ENCODE measurements at regions not wholly inside any gene's neighbourhood (a gene's known extent, or its start where the extent isn't known, plus 50 kb on each side); places are given as distances from the start of the nearest gene placed in this dataset.
A peak's percentile ranks its signal among the peaks of the same experiment; 100 is the strongest.

DNA sequence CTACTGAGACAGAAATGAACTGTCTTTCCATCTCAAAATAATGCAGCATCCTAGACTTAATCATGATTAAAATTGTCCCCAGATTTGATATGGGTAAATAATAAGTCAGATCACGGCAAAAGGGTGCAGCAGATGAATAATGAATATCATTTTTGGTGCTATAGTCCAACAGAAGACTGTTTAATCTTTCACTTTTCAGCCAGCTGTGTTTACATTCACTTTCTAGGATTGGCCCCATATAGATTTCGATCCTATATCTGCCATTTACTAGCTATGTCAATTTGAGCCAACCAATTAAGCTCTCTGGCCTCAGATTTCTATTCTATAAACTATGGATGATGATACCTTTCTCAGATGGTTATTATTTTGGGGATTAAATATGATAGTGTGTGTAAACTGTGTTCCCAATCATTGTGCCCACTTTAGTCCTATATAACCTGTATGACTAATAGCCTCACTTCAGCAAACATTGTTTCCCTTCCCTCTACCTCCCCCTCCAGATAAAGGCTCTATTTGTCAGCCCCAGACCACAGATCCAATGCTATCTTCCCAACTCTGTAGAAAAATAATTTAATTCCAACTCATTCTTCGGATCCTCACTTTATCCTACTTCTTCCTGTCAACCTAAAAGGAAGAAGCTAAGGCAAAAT lies 53.6 kb upstream of the NT5E start:
- DNase-seq, result no peak

GRCh38 chr6:85395746-85396145 lies 54.1 kb upstream of the NT5E start:
- DNase-seq, result no peak

- DNase-seq, result no peak
Observed at GRCh38 chr6:85394853-85395538, 54.9 kb upstream of the NT5E start.

GRCh38 chr6:85394199-85394598 lies 55.7 kb upstream of the NT5E start:
- DNase-seq, result no peak

GRCh38 chr6:85392379-85392778 lies 57.5 kb upstream of the NT5E start:
- no peak for DNase-seq

DNA sequence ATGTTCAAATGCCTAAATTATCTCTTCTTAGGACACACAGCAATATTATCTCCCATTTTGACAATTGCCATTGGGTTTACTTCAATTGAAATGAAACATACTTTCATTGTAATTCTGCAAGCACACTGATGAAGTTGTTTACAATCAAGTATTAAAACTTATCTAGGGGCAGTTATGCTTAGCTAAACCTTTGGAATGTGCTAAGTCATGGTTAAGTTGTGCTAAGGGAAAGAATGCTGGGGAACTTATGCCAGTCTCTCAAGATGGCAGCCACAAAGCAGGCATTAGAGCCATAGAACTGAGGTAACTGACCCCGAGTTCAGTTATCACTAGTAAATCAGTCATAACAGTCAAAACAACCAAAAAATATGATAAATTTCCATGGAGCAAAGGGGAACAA lies 59.1 kb upstream of the NT5E start:
- no peak for DNase-seq

GRCh38 chr6:85390105-85390728 lies 59.7 kb upstream of the NT5E start:
- DNase-seq, result no peak

GRCh38 chr6:85389151-85389797 lies 60.6 kb upstream of the NT5E start:
- DNase-seq, result no peak

DNA sequence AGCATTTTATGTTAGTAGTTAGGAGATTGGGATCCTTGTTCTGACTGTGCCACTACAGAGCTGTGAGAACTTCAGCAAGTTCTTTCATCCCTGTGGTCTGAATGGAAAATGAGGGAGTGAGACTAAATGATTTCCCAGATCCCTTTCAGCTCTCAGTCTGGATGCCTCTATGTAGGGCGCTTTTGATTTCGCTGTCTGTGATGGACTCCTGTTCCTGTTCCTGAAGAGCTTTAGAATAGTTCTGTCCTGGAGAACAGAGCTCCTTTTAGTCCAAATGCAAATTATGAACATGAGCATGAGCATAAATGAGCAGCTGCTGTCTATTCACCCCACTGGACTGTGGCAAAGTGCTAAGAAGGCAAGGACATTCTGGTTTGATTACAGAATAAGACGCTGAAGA lies 61.4 kb upstream of the NT5E start:
- DNase-seq, result no peak

GRCh38 chr6:85385636-85386315 lies 64.1 kb upstream of the NT5E start:
- DNase-seq, result no peak

- DNase-seq, result no peak
Observed at GRCh38 chr6:85383042-85383441, 66.8 kb upstream of the NT5E start.

DNA sequence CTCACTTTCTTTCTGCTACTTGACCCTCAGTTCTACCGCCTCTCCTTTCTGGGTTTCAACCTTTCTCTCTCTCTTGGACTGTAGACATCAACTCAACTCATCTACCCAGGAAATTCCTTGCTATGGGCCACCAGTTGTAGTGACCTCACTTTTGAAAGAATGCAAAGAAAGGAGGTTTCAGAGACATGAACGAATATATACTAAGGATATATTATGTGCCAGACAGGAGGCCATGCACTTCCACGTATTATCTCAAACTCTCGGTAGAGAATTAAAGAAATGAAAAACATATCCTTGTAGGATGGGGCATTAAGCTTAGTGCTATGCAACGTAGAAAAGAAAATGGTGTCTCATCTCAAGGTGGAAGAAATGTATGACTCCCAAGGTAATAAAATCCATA lies 67.3 kb upstream of the NT5E start:
- no peak for DNase-seq

DNA sequence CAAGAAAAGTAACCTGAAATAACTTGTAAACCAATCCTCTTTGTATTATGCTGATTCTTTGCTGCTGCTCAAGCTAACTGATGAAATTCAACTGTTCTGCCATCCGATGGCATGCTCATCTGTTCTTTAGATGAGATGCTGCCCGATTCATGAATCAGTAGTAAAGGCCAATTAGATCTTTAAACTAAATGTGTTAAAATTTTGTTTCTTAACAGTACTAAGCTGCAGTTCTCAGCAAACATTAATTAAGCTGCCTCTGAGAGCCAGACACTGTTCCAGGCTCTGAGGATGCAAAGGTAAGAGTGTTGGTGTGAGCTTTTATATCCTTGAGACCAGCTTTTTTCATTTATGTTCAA lies 77.0 kb upstream of the NT5E start:
- DNase-seq, result no peak

DNA sequence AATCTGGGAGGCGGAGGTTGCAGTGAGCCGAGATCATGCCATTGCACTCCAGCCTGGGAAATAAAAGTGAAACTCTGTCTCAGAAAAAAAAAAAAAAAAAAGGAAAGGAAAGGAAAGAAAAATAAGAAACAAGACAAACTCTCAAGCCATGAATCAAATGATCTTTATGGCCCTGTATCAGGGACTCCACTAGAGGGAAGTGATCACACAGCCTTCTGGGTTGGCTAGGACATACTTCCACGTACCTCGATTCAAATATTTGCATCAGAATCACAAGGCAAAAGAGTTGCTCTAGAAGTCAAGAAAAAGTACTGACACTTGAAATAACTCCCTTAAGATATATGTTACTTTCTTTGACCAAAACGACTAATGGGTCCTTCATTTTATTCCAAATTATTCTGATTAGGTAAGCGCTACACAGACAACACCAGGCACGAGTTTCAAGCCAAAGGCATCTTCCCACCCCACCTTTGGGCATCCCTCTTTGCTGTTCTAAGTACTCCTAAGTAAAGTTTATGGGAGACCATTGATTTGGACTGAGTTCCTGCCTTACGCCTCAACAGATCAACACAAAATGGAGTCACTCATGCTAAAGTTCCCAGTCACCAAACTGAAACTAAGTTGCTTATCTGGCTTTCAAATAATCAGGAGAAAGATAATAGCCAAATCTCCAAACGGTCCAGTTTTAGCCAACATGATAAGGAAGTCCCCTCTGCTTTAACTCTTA lies 77.5 kb upstream of the NT5E start:
- DNase-seq, result no peak

DNA sequence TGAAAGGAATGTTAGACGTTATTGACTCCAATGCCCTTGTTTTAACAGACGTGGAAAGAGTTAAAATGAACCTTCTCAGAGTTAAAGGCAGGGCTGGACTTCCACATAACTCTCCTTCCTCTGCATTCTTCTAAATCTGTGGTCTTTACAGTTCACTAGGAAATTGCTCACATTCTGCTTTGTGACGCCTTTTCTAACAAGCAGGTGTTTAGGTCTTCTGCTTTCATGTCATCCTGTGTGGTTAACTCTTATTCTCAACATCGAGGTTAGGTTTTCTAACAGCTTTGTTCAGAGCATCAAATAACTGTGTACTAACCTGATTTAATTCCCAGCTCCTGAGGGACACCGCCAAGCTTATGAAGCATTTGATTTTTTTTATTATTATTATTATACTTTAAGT lies 81.3 kb upstream of the NT5E start:
- no peak for DNase-seq

DNA sequence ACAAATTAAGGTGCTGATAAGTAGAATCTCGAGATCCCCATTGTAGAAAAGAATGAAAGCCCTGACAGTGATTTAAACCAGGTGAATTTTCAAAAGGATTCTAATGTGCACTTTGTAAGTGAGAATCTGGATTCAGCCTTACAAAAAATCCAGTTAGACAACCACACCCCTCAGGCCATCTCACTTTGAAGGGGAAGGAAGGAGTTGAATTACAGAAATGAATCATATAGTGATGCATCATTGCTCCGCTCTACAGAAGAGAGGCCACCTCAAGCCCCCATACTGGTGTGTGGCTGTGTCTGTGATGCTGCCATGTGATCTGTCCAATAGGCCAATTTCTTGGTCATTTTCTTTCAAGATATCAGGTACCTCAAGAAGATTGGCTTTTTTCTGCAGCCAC lies 85.5 kb upstream of the NT5E start:
- DNase-seq, result peak; percentile 74 to 84

GRCh38 chr6:85363870-85364269 lies 86.0 kb upstream of the NT5E start:
- no peak for DNase-seq

DNA sequence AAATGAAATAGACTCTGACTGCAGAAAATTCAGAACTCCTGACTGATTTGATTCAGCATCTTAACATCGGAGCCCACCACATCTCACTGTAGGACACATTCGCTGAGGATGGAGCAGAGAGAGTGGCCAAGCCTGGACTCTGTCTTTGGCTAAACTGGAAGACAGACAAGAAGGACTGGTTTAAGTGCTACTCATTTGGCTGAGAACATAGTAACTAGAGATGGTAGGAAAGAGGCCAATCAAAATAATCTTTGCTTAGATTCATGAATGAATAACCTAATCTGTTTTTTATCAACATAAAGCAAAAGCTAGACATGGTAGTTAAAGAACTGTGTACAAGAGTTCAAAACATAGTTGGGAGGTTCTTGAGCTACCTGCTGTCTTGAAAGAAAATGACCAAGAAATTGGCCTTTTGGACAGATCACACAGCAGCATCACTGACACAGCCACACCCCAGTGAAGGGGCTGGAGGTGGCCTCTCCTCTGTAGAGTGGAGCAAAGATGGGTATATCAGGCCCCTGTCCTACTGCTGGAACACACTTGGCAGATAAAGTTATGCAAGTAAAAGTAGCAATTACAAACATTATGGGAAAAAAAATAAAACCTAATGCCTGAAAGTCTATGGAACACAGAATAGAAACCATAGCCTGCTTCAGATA lies 87.1 kb upstream of the NT5E start:
- no peak for DNase-seq

DNA sequence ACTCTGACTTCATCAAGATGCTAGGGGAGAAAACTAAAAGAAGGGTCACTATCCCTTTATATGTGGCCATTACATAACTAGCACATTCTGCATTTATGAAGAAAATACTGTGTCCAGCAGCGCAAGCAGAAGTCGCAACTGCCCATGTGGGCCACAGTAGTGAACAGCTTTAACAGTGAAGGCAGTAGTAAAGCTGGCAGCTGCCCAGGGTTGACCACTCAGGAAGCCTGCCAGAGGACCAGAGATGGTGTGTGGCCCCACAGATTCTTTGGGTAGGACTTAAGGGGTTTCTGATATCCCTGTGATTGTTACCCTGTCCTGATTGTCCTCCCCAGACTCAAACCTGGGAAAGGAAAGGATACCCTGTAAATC lies 88.3 kb upstream of the NT5E start:
- DNase-seq, result no peak

DNA sequence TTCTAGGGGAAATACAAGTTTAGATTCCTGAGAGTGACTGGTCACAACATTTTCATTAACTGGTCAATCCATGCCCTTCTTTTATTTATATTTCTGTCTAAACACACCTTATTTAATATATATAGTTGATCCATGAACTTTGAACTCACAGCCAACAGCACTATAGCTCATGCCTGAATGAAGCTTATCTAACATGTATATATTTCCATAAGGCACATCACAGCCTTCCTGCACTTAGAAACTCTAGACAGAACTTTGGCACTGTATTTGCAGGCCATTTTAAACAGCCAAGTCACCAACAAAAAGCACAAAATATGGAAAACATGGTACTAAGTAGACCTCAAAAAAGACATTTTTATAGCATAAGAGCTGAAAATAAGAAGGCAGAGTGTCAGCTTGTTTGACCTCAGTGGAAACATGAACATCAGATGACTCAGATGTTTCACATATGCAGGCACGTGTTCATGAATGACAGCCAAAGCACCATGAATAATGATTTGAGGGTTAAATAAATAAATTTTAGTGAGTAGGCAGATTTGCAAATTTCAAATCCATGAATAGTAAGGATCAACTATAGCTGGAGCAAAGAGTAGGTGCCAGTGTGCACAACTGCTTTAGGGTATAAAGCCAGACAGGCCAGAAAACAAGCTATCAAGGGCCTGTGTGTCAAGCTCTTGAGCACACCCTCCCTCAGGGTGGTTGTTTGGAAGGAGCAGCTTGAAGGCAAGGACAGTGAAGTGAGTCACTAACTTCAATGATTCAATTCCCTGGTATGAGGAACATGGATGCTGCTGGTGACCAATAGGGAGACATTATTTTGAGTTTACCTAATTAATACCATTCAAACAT lies 88.9 kb upstream of the NT5E start:
- DNase-seq, result peak; percentile 81 to 91

DNA sequence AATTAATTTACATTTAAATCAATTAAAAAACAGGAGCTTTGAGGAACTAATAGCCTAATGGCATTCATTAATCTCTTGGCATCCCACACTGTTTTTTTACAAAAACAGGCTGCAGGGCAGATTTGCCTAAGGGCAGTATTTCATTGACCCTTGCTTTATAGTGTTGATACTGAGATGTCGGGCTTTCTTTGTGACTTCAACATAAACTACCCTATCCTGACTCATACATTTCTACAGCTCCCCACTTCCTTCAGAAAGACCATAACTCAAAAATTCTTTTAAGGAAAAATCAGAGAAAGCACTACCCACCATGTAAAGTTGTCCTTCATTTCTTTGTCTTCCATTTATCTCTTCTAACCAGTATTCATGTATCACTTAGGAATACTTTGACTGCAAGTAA lies 92.2 kb upstream of the NT5E start:
- DNase-seq, result no peak
